NOMO-1 treated with DMSO at 0.1 percent for 48 hours (cell line): ENCODE measurements at regions not wholly inside any gene's neighbourhood (a gene's known extent, or its start where the extent isn't known, plus 50 kb on each side); places are given as distances from the start of the nearest gene placed in this dataset.
"Not testable (repeated sequence)": the region's sequence is repeated elsewhere in the genome, so short reads cannot be mapped to it uniquely, and the experiment has no call there.

Experiments
- DNase-seq: peaks from one replicate; lab custom pipeline; 2025; ENCODE audit not compliant: unreplicated experiment; lab: John Stamatoyannopoulos, UW

DNA sequence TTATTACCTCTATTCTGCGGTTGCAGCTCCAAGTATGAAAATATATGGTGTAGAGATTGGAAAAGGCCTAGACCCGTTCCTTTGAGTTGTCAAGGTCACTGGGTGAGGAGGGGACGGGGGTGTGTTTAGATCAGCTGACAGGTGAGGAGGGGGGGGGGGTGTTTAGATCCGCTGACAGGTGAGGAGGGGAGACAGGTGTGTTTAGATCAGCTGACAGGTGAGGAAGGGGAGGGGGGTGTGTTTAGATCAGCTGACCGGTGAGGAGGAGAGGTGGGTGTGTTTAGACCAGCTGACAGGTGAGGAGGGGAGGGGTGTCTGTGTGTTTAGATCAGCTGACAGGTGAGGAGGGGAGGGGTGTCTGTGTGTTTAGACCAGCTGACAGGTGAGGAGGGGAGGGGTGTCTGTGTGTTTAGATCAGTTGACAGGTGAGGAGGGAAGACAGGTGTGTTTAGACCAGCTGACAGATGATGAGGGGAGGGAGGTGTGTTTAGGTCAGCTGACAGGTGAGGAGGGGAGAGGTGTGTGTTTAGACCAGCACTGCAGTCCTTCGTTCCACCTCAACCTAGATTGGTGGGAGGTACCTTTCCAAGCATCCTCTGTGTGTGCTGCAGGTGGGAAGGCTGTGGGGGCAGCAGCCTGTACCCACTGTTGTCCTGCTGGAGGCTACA lies 655.0 kb upstream of the ADARB2 start:
- no peak for DNase-seq

DNA sequence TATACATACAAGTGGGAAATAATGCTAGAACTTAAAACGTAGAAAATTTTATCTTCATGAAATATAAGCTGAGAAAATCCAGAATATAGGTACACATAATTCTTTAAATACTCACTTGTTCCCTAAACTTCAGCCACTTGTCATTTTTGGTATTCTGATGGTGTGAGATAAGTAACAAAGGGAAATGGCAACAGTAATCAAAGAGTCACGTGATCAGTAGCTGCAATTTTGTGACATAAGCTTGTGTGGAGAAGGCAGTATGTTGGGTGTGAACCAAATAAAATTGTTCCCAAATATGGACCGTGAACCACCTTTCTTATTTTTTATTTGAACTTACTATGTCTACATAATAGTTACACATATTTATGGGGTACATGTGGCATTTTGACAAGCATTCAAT lies 650.3 kb upstream of the ADARB2 start:
- DNase-seq, result no peak

DNA sequence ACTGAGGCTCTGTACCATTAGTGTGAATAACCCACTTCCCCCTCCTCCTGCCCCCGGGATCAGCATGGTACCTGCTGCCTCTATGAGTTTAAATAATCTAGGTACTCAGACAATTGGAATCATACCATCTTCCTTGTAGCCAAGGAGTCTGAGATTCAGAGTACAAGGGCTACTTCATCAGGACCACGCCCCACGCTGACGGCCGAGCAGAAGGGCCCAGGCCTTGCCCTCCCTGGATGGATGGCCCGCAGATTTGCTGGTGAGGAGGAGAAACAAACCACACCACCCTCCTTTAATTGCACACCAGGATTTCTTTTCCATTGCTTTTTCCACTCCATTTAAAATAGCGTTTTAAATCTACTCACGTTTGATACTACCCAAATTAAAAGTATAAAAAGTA lies 649.9 kb upstream of the ADARB2 start:
- no peak for DNase-seq

DNA sequence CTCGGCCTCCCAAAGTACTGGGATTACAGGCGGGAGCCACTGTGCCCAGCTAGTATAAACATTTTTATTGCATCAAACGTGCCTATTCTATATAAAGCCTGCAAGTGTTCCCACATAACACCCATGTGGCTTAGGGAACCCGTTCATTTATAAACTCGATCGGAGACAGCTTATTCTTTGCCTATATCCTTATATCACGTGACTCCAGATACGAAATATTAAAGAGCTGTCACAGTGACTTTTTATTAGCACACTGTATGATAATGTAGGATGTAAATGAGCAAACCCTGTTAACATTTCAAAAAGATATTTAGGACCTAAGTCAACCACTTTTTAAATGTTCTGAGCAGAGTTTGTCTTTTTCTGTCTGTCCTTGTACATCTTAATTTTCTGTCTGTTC lies 642.9 kb upstream of the ADARB2 start:
- no peak for DNase-seq

DNA sequence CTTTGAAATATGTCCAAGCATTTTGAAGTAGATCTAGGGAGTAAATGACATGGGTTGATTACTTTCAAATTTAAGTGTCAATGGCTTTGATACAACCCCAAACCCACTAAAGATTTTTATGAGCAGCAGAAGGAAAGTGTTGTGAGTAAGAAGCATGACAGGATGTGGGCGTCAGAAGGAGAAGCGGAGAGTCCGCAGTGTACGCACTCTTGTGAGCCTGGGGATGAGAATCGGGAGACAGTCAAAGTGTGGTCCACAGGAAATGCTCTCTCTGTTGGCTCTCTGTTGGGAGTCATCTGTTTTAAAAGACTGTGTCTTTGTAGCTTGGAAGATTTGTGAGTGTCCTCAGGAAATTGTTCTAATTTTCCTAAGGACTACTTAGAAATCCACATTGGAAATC lies 629.8 kb upstream of the ADARB2 start:
- DNase-seq, result no peak

DNA sequence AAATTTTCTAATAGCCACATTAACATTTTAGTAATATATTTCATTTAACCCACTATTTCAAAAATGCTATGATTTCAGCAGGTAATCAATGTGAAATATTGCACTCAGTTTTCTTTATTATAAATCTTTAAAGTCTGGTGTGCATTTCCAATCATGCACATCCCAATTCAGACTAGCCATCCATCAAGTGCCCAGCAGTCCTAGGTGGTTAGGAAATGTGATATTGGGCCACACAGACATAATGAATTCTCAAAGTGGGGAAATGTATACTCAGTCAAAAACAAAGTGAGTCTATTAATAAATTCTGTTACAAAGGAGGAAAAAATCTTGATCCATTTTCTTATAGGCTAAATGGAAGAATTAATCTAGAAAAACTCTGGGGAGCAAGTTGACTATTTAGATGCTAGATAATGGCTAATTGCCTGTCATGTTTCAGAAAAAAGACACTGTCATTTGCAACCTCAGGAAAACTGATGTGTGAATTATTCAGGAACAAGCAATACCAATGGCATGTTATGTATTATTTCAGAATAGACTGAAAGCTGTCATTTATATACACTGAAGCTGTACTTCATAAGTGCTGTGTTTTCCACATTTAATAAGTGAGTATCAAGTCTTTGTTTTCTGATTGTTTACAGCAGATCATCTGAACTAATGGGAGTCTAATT lies 629.1 kb upstream of the ADARB2 start:
- DNase-seq, result no peak

DNA sequence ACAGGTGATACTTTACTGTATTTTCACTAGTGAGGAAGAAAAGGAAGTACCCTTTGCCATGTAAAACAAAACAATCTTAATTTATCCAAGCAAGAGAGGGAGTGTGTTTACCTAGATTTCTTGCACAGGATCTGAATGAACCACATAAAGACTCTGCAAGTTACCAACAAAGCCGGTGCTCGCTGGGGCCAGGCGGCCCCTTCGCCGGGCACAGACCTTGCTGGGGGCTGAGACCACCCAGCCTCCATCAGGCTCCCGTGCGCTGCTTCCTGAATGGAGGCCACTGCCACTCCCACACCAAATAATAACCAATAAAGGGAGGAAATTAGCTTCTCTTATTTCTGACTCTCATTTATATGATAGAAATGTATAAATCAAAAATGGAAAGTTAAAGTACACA lies 625.0 kb upstream of the ADARB2 start:
- DNase-seq, result no peak

DNA sequence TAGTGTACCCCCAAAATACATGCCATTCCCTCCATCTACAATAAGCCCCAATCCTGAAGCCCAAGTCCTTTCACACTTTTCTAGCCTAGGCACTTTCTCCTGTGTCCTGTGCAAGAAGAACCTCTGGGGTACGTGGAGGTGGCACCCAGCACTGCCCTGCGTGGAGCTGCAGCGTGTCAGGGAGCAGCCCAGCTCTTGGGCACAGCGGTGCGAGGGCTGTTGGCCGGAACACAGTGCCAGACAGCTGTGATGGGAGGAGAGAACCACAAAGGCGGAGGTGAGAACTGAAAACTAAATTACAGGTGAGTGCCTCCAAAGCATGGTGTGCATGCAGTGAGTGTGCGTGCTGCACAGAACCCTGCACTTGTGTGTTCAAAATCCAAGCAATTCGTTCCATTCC lies 621.3 kb upstream of the ADARB2 start:
- no peak for DNase-seq

DNA sequence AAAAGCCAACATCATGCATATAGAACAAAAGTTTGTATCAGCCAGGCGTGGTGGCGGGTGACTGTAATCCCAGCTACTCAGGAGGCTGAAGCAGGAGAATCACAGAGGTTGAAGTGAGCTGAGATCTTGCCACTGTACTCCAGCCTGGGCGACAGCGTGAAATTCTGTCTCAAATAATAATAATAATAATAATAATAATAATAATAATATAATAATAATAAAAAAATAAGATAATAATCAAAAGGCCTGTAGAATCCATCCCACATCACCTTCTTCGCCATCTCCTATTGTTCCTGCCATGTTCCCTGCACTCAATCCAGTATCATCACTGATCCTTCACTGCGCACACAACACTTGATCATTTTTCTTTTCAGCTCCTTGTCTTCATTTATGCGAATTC lies 619.3 kb upstream of the ADARB2 start:
- no peak for DNase-seq

DNA sequence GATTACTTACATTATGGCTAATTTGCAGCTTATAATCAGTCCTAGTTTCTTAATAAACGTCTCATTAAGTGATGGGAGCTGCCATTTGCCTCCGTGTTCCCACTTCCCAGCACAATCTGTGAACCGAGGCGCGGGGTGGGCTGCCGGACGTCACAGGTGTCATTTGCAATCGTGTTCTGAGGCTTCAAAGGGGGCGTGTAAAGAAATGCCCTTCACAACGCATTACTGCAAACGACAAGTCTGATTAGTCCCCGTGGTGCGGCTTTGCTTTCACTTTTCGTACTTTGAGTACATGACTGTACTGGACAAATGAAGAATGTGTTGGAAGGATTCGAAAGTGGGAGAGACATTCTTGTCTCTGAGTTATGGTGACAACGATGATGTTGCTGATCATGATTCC lies 614.2 kb upstream of the ADARB2 start:
- DNase-seq, result no peak

DNA sequence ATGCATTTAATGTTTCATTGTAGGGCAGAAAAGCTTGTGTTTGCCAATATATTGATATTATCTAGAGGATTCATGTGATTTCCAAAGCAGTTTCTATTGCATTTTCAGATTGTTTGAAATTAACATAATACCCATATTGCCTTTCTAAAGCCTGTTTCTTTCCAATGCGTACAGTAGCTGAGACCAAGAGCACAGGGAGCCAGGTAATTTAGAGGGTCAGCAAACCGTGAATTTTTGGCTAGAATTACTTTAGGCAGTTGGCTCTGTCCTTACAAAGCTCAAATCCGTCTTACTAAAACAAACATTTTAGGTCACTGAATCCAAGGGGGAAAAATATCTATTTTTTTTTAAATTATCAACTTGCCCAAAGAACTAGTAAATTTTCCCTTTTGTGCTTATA lies 604.9 kb upstream of the ADARB2 start:
- DNase-seq, result no peak

DNA sequence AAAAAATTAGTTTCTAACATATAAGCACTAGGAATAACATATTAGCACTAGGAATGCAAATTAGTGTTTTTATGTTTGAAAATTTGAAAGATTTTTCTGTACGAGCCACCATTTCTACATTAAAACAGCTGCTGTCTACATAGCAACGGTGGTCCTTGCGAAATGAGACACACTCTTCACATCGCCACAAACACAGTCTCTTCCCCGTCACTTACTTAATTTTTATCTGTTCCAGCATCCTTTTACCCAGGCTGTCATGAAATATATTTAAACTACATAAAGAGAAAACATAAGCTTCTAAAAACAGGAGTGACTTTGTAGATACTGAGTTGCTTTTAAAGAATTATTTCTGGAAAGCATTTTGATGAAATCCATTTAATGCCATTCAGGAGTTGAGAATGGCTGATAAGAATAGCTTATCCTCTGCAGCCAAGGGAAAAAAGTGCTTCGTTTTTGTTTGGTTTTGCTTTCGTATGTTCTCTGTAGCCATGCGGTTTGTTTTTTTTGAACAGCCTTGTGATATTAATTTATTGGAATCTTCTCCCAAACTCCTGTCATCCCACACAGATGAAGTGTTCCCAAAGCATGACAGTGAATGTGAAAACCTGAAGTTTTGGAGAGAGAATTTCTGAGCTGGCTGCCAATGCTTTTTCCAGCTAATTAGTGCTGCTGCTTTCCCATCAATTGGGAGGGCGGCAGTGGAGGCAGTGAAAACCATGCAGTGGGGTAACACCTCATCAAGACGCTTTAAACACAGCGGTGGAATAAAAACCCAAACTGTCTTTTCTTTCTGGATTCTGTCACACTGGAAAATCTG lies 603.7 kb upstream of the ADARB2 start:
- DNase-seq, result no peak

DNA sequence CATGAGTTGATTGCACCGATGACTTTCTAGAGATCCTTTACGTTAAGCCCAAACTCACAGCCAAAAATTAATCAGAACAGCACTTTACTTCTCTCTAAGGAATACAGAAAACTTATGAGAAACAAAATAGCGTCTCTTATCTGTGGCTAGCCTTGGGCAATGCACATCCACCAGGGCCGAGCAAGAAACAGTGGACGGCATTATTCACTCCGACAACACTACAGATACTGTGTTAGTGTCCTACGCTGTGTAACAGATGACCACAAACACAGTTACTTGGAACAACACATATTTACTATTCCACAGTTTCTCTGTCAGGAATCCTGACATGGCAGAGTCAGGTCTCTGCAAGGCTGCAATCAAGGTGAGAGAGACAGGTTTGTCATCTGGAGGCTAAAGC lies 598.3 kb upstream of the ADARB2 start:
- no peak for DNase-seq

DNA sequence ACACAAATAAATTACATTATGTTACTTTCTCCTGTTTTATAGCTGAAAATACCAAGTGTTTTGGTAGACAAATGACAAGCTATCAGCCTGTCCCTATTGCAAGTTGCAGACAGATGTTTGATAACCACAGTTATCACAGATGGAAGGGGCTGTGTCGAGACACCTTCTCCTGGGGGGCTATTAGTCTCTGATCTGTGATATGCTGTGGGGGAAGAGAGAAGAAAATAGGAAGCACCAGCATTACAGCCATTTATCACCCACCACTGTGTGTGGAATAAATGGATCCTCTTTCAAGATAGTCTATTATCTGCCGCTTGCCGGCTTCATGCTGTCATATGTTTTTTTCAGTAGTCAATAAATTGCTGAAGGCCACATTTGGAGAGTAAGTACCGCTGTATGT lies 597.2 kb upstream of the ADARB2 start:
- DNase-seq, result no peak

DNA sequence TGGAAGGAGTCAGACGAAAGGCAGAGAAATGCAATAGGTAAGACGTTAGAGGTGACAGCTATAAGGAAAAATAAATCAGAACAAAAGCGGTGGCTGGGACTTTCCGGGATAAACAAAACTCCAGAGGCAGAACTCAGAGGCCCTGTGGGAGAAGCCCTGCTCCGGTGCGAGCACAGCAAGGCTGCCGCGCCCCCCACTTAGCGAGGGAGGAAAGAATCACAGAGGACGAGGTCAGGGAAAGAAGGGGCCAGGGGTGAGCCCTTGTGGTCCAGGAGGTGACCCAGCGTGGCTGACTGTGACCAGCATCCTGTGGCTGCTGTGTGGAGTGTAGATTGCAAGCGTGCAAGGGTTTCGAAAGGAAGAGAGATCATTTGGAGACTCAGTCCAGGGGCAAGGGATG lies 591.8 kb upstream of the ADARB2 start:
- DNase-seq, result no peak

DNA sequence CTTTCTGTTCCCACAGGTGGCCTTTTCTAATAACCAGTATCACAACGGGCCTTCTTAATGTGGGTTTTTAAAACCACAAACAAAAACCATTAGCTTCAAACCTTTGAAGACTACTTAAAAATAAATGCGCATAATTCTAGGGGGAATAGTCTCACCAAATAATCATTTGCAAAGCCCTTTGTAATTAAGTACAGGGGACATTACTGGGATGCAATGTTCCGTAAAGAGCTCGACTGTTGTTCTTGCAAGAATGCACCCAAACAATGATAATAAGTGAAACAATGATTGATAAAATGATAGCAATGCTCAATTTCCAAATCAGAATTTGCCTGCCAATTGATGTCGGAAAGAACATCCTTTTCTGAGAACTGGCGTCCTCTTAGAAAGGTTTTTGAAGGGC lies 589.1 kb upstream of the ADARB2 start:
- no peak for DNase-seq

DNA sequence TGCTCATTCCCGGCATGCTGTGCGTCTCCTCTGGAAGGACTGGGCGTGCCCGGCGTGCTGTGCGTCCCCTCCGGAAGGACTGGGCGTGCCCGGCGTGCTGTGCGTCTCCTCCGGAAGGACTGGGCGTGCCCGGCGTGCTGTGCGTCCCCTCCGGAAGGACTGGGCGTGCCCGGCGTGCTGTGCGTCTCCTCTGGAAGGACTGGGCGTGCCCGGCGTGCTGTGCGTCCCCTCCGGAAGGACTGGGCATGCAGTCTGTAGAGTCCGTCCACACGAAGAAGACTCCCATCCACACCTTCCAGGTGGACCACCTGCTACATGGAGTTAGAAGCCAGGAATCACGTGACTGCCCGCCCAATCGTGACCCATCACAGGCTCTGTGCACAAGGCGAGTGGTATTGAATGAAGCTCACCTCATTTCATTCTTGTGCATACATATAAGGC lies 577.7 kb upstream of the ADARB2 start:
- not testable (repeated sequence) for DNase-seq

DNA sequence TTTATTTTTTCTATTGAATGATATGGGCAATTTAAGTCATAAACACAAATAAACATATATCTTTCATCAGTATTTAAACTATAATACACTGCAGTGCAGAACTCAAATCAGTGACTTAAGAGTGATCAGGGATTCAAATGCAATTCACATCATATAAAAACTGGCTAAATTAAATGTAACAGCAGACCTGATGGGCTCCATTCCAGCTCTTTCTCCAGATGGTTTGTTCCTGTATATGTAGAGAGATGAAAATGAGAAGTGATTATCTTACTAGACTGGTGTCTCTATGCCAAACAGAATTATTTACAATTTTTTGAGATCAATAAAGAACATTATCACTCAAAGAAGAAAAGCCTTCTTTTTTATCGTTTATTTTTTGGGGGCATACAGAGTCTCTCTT lies 568.8 kb upstream of the ADARB2 start:
- no peak for DNase-seq

DNA sequence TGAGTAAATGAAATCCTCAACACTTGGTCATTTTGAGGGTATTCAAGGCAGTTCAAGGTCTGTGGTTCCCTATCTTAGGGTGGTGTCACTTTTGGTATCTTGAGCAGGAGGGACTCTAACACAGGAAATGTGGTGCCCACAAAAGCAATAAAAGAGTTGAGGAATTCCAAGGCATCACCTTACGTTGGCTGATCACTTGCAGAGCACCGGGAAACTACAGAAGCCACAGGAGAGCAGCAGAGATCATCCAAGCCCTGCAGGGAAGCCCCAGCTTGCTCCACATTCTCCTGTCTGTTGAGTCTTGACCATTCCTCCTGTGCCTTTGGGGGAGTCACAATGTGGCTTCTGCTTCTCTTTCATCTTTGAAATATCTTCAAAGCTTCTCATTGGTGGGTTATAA lies 565.8 kb upstream of the ADARB2 start:
- no peak for DNase-seq

DNA sequence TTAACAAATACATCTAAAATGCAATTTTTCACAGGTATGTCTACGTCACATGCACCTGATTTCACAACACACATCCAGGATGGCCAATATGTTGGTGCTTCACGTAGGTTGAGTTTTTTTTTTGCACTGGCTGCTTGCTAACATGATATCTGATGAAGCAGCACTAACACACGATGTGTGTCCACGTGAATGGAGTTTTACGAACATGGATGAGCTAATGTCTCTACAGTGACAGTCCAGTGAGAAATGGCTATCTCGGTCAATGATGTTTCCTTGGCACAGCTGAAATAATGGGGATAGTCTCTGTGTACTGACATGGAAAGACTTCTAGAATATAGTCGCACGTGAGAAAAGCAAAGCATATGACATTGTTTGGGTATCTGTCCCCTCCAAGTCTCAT lies 563.9 kb upstream of the ADARB2 start:
- DNase-seq, result no peak

DNA sequence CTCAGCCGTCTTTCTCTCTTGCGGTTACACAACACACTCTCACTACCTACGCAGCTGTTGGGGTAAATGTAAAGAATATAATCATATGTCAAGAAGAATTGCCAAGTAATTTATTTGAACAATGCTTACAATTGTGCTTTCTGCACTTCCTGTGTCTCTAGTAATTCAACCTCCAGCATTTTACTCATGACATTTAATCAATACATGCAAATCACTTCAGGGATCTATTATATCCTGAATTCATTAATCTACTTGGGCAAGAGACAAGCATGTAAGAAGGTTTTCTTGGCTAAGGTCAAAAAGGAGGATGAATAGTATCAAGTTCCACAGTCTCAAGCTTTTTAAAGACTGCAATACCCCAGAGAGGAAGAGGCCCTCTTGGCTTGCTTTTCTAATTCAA lies 562.9 kb upstream of the ADARB2 start:
- DNase-seq, result peak; percentile 2

DNA sequence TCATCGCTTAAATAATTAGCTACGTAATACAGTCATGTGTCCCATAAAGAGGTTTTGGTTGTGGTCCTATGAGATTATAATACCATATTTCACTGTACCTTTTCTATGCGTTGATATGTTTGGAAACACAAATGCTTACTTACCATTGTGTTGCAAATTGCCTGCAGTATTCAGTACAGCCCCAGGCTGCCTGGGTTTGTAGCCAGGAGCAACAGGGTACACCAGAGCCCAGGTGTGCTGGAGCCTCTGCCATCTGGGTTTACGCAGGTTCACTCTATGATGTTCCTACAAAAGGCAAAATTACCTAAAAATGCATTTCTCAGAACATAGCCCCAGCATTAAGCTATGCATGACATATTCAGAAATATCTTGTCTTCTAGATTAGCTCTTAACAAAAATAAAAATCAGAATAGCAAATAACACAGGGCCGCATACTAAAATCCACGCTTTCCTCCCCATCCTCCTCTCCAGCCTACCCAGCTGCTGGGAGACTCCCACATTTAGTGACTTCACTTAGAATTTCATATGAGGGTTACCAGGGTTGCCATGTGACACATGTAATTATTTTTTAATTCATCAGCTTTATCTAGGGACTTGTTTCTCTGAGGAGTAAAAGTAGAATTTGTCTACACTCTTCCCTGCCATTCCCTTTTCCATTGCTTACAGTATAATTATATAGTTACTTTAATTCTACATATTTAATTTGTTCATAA lies 559.0 kb upstream of the ADARB2 start:
- DNase-seq, result no peak
